AG09319 (cell line): ENCODE measurements at regions not wholly inside any gene's neighbourhood (a gene's known extent, or its start where the extent isn't known, plus 50 kb on each side); places are given as distances from the start of the nearest gene placed in this dataset.
"Not testable (repeated sequence)": the region's sequence is repeated elsewhere in the genome, so short reads cannot be mapped to it uniquely, and the experiment has no call there.

ENCODE experiments used
- DNase-seq: peaks from one replicate; pipeline ENCODE4 v3.0.0-alpha.2; 2010; ENCODE audit warnings: low read depth; ENCODE audit errors: extremely low read depth
- CTCF ChIP-seq: IDR thresholded peaks from 2 replicates; pipeline ENCODE4 v1.5.1; 2011; ENCODE audit warnings: low read depth, mild to moderate bottlenecking, inconsistent platforms, low read length, moderate library complexity

- no peak for DNase-seq
- no peak for TF ChIP-seq CTCF
Measured at GRCh38 chr3:55269096-55269495, 218.0 kb downstream of the WNT5A start.

GRCh38 chr3:55267206-55267930, 219.7 kb downstream of the WNT5A start:
- DNase-seq: no peak
- no peak for TF ChIP-seq CTCF

- TF ChIP-seq CTCF: no peak
- no peak for DNase-seq
Measured at GRCh38 chr3:55264919-55265318, 222.2 kb downstream of the WNT5A start.

- no peak for DNase-seq
- no peak for TF ChIP-seq CTCF
Measured at GRCh38 chr3:55252921-55253320, 234.2 kb downstream of the WNT5A start.

- not testable (repeated sequence) for DNase-seq
Measured at GRCh38 chr3:55249156-55249555, 237.9 kb downstream of the WNT5A start.

GRCh38 chr3:55247666-55248065, 239.4 kb downstream of the WNT5A start:
- DNase-seq: no peak
- no peak for TF ChIP-seq CTCF

GRCh38 chr3:55246033-55246432, 241.1 kb downstream of the WNT5A start:
- no peak for TF ChIP-seq CTCF
- DNase-seq: no peak

GRCh38 chr3:55245351-55245750, 241.8 kb downstream of the WNT5A start:
- no peak for TF ChIP-seq CTCF
- DNase-seq: no peak
